HG02840 (cell line): ENCODE measurements at regions not wholly inside any gene's neighbourhood (a gene's known extent, or its start where the extent isn't known, plus 50 kb on each side); places are given as distances from the start of the nearest gene placed in this dataset.
"Not testable (repeated sequence)": the region's sequence is repeated elsewhere in the genome, so short reads cannot be mapped to it uniquely, and the experiment has no call there.

Experiments used
- ATAC-seq: cut with Tn5 transposase; IDR thresholded peaks from one replicate; pipeline ENCODE4 v1.9.1; 2021; ENCODE audit warnings: mild to moderate bottlenecking, moderate library complexity, moderate number of reproducible peaks; ENCODE audit not compliant: unreplicated experiment, low FRiP score

- ATAC-seq, result no peak
Measured at GRCh38 chr22:47304191-47304831, 541.9 kb downstream of the TBC1D22A start.

- no peak for ATAC-seq
Measured at GRCh38 chr22:47303161-47303890, 540.9 kb downstream of the TBC1D22A start.

GRCh38 chr22:47302587-47302986 lies 540.1 kb downstream of the TBC1D22A start:
- not testable (repeated sequence) for ATAC-seq

- ATAC-seq, result no peak
Measured at GRCh38 chr22:47301820-47302475, 539.5 kb downstream of the TBC1D22A start.

GRCh38 chr22:47300698-47301405 lies 538.4 kb downstream of the TBC1D22A start:
- ATAC-seq, result no peak

GRCh38 chr22:47299863-47300697 lies 537.6 kb downstream of the TBC1D22A start:
- no peak for ATAC-seq

GRCh38 chr22:47299211-47299862 lies 536.9 kb downstream of the TBC1D22A start:
- no peak for ATAC-seq

GRCh38 chr22:47298017-47298785 lies 535.8 kb downstream of the TBC1D22A start:
- ATAC-seq, result no peak

GRCh38 chr22:47297261-47298016 lies 535.0 kb downstream of the TBC1D22A start:
- ATAC-seq, result no peak

- ATAC-seq, result no peak
Measured at GRCh38 chr22:47296405-47297260, 534.2 kb downstream of the TBC1D22A start.

GRCh38 chr22:47295982-47296381 lies 533.5 kb downstream of the TBC1D22A start:
- no peak for ATAC-seq

- ATAC-seq, result no peak
Measured at GRCh38 chr22:47295226-47295901, 532.9 kb downstream of the TBC1D22A start.

GRCh38 chr22:47294576-47294975 lies 532.1 kb downstream of the TBC1D22A start:
- no peak for ATAC-seq

GRCh38 chr22:47294222-47294532 lies 531.7 kb downstream of the TBC1D22A start:
- ATAC-seq, result no peak

- ATAC-seq, result no peak
Measured at GRCh38 chr22:47293368-47294221, 531.1 kb downstream of the TBC1D22A start.
